ENCODE measurements at regions not wholly inside any gene's neighbourhood (a gene's known extent, or its start where the extent isn't known, plus 50 kb on each side); places are given as distances from the start of the nearest gene placed in this dataset.
"Not testable (repeated sequence)": the region's sequence is repeated elsewhere in the genome, so short reads cannot be mapped to it uniquely, and the experiment has no call there.

- TF ChIP-seq JUND (IDR thresholded peaks at IDR 0.05; ENCODE audit: low read depth), result no peak
- in situ Hi-C loops (cut with HindIII; ENCODE audit: low pct_unique_long_range_greater_than_20kb, low sequenced_read_pairs), result no loop called here
- no peak for DNase-seq (ENCODE audit: low read depth in 1 of 2, low spot score in 1 of 2)
These were observed 158.1 kb downstream of the NPR3 start for GRCh38 chr5:32869216-32869615.

GRCh38 chr5:32876791-32877190 is 165.7 kb downstream of the NPR3 start:
- in situ Hi-C loops (cut with HindIII; ENCODE audit: low pct_unique_long_range_greater_than_20kb, low sequenced_read_pairs), result no loop called here
- no peak for TF ChIP-seq JUND (IDR thresholded peaks at IDR 0.05; ENCODE audit: low read depth)
- no peak for DNase-seq (ENCODE audit: low read depth in 1 of 2, low spot score in 1 of 2)

DNA sequence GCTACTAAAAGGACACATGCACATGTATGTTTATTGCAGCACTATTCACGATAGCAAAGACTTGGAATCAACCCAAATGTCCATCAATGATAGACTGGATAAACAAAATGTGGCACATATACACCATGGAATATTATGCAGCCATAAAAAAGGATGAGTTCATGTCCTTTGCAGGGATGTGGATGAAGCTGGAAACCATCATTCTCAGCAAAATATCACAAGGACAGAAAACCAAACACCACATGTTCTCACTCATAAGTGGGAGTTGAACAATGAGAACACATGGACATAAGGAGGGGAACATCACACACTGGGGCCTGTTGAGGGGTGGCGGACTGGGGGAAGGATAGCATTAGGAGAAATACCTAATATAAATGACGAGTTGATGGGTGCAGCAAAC is 168.2 kb downstream of the NPR3 start:
- DNase-seq (ENCODE audit: low read depth in 1 of 2, low spot score in 1 of 2); in situ Hi-C loops (cut with HindIII; ENCODE audit: low pct_unique_long_range_greater_than_20kb, low sequenced_read_pairs): not testable (repeated sequence)

GRCh38 chr5:32880796-32881195 is 169.7 kb downstream of the NPR3 start:
- no peak for TF ChIP-seq JUND (IDR thresholded peaks at IDR 0.05; ENCODE audit: low read depth)
- no peak for DNase-seq (ENCODE audit: low read depth in 1 of 2, low spot score in 1 of 2)
- in situ Hi-C loops (cut with HindIII; ENCODE audit: low pct_unique_long_range_greater_than_20kb, low sequenced_read_pairs), result no loop called here

GRCh38 chr5:32887390-32887789 is 176.3 kb downstream of the NPR3 start:
- peak; percentile 93 for TF ChIP-seq JUND (IDR thresholded peaks at IDR 0.05; ENCODE audit: low read depth)
- DNase-seq (ENCODE audit: low read depth in 1 of 2, low spot score in 1 of 2), result peak; percentile 24 to 94
- in situ Hi-C loops (cut with HindIII; ENCODE audit: low pct_unique_long_range_greater_than_20kb, low sequenced_read_pairs), result no loop called here

DNA sequence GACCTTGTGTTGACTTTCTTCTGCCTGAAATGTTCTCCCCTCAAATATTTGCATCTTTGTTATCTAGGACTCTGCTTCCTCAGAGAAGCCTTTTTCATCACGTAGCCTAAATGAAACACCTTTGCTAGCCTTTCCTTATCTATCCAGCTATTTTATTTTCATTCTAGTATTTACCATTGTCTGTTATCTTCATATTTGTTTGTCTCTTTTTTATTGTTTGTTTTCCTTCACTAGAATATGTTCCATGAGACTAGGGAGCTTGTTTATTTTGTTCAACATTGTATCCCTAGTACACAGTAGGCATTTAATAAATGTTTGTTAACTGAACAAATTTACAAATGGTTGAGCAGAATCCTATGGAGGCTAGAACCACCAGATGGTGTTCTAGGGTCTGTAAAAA is 178.0 kb downstream of the NPR3 start:
- peak; percentile 77 for TF ChIP-seq JUND (IDR thresholded peaks at IDR 0.05; ENCODE audit: low read depth)
- in situ Hi-C loops (cut with HindIII; ENCODE audit: low pct_unique_long_range_greater_than_20kb, low sequenced_read_pairs), result no loop called here
- DNase-seq (ENCODE audit: low read depth in 1 of 2, low spot score in 1 of 2), result no peak

- DNase-seq (ENCODE audit: low read depth in 1 of 2, low spot score in 1 of 2), result no peak
- TF ChIP-seq JUND (IDR thresholded peaks at IDR 0.05; ENCODE audit: low read depth), result no peak
- in situ Hi-C loops (cut with HindIII; ENCODE audit: low pct_unique_long_range_greater_than_20kb, low sequenced_read_pairs), result no loop called here
These were observed 192.5 kb downstream of the NPR3 start for GRCh38 chr5:32903613-32904012.

GRCh38 chr5:32908641-32909040 is 197.5 kb downstream of the NPR3 start:
- DNase-seq (ENCODE audit: low read depth in 1 of 2, low spot score in 1 of 2), result no peak
- in situ Hi-C loops (cut with HindIII; ENCODE audit: low pct_unique_long_range_greater_than_20kb, low sequenced_read_pairs), result no loop called here
- no peak for TF ChIP-seq JUND (IDR thresholded peaks at IDR 0.05; ENCODE audit: low read depth)

DNA sequence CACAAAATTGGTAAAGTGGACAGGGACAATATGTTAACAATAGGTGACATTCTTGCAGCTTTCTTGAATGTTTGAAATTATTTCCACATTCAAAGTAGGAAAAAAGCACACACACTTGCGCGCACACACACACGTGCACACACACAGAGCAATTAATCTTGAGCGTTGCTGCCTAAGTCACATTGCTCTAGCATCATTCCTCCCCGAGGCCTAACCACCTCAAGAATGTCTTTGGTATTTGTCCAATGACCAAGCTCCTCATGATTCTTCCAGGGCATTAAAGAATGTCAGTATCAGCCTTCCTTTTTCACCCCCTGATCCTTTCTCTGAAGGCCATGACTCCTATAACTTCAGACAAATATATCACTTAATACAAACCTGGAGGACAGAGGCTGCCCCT is 198.1 kb downstream of the NPR3 start:
- DNase-seq (ENCODE audit: low read depth in 1 of 2, low spot score in 1 of 2), result peak in 1 of 2 experiments; percentile 61
- no peak for TF ChIP-seq JUND (IDR thresholded peaks at IDR 0.05; ENCODE audit: low read depth)
- in situ Hi-C loops (cut with HindIII; ENCODE audit: low pct_unique_long_range_greater_than_20kb, low sequenced_read_pairs), result no loop called here

- DNase-seq (ENCODE audit: low read depth in 1 of 2, low spot score in 1 of 2), result peak; percentile 21 to 82
- in situ Hi-C loops (cut with HindIII; ENCODE audit: low pct_unique_long_range_greater_than_20kb, low sequenced_read_pairs), result no loop called here
- no peak for TF ChIP-seq JUND (IDR thresholded peaks at IDR 0.05; ENCODE audit: low read depth)
These were observed 205.5 kb downstream of the NPR3 start for GRCh38 chr5:32916648-32917047.

- TF ChIP-seq JUND (IDR thresholded peaks at IDR 0.05; ENCODE audit: low read depth), result no peak
- DNase-seq (ENCODE audit: low read depth in 1 of 2, low spot score in 1 of 2), result no peak
- in situ Hi-C loops (cut with HindIII; ENCODE audit: low pct_unique_long_range_greater_than_20kb, low sequenced_read_pairs), result no loop called here
These were observed 217.6 kb downstream of the NPR3 start for GRCh38 chr5:32928761-32929160.

DNA sequence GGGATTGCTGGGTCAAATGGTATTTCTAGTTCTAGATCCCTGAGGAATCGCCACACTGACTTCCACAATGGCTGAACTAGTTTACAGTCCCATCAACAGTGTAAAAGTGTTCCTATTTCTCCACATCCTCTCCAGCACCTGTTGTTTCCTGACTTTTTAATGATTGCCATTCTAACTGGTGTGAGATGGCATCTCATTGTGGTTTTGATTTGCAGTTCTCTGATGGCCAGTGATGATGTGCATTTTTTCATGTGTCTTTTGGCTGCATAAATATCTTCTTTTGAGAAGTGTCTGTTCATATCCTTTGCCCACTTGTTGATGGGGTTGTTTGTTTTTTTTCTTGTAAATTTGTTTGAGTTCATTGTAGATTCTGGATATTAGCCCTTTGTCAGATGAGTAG is 220.3 kb downstream of the NPR3 start:
- in situ Hi-C loops (cut with HindIII; ENCODE audit: low pct_unique_long_range_greater_than_20kb, low sequenced_read_pairs); DNase-seq (ENCODE audit: low read depth in 1 of 2, low spot score in 1 of 2): not testable (repeated sequence)

GRCh38 chr5:32932241-32932935 is 221.3 kb downstream of the NPR3 start:
- in situ Hi-C loops (cut with HindIII; ENCODE audit: low pct_unique_long_range_greater_than_20kb, low sequenced_read_pairs), result no loop called here
- TF ChIP-seq JUND (IDR thresholded peaks at IDR 0.05; ENCODE audit: low read depth), result no peak
- DNase-seq (ENCODE audit: low read depth in 1 of 2, low spot score in 1 of 2), result no peak

DNA sequence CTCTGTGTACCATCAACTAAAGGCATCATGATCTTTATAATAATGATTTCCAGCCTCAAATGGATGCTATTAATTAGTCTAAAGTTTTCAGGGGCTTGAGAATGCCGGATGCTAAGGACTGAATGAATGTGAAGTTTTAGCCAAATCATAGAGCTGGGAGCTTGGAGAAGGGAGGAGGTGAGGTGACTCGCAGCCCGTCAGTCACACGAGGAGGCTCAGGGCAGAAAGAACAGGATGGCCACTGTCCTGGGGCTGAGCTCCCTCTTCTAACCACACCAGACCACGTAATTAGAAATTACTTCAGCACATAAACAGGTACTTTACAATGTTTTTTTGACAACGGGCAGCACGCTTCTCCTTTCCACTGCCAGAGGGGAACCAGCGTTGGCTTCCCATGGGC is 222.6 kb downstream of the NPR3 start:
- in situ Hi-C loops (cut with HindIII; ENCODE audit: low pct_unique_long_range_greater_than_20kb, low sequenced_read_pairs), result no loop called here
- no peak for DNase-seq (ENCODE audit: low read depth in 1 of 2, low spot score in 1 of 2)

More for the DNA sequence above, 222.6 kb downstream of the NPR3 start:
- TF ChIP-seq JUND (IDR thresholded peaks at IDR 0.05; ENCODE audit: low read depth), result no peak
